GM12874 (cell line): ENCODE measurements at regions not wholly inside any gene's neighbourhood (a gene's known extent, or its start where the extent isn't known, plus 50 kb on each side); places are given as distances from the start of the nearest gene placed in this dataset.

ENCODE experiments used
- CTCF ChIP-seq: IDR thresholded peaks from 2 replicates; pipeline ENCODE4 v1.5.1; 2011; ENCODE audit warnings: low read depth, mild to moderate bottlenecking, control low read depth, low read length, moderate library complexity; ENCODE audit not compliant: insufficient read depth

GRCh38 chr1:239572183-239572582, 185.8 kb downstream of the CHRM3 start:
- no peak for TF ChIP-seq CTCF

GRCh38 chr1:239574112-239574511, 187.7 kb downstream of the CHRM3 start:
- no peak for TF ChIP-seq CTCF

GRCh38 chr1:239575113-239575512, 188.7 kb downstream of the CHRM3 start:
- TF ChIP-seq CTCF: no peak

GRCh38 chr1:239583536-239583935, 197.2 kb downstream of the CHRM3 start:
- TF ChIP-seq CTCF: no peak

GRCh38 chr1:239586128-239586527, 199.8 kb downstream of the CHRM3 start:
- TF ChIP-seq CTCF: no peak

- TF ChIP-seq CTCF: no peak
Measured at GRCh38 chr1:239587066-239587465, 200.7 kb downstream of the CHRM3 start.

GRCh38 chr1:239587574-239588369, 201.4 kb downstream of the CHRM3 start:
- no peak for TF ChIP-seq CTCF
